Activated CD4-positive, alpha-beta T cell treated with anti-CD3 and anti-CD28 coated beads, Interleukin-2, amount 10 ng/mL, durations not matched to agents 7 days and 5 days (primary cell): ENCODE measurements at regions not wholly inside any gene's neighbourhood (a gene's known extent, or its start where the extent isn't known, plus 50 kb on each side); places are given as distances from the start of the nearest gene placed in this dataset.
"Not testable (repeated sequence)": the region's sequence is repeated elsewhere in the genome, so short reads cannot be mapped to it uniquely, and the experiment has no call there.

Experiments used
- CTCF ChIA-PET: fragments of 350-600 bp; sonication (Branson Sonifier 250); formaldehyde crosslinking; loops from one replicate; lab custom pipeline; 2021; ENCODE audit warnings: antibody characterized with exemption; lab: Charles Lee
- POLR2A ChIA-PET: fragments of 350-600 bp; sonication (Branson Sonifier 250); formaldehyde crosslinking; loops from one replicate; lab custom pipeline; 2021; ENCODE audit warnings: antibody characterized with exemption; lab: Charles Lee
- DNase-seq: peaks from one replicate; pipeline ENCODE4 v3.0.0-alpha.2; 2020
- H3K27ac Mint-ChIP-seq: one replicate; pipeline ENCODE4 v1.8.0; 2021; ENCODE audit warnings: mild to moderate bottlenecking, moderate library complexity, mixed read lengths
- H3K27me3 Mint-ChIP-seq: one replicate; pipeline ENCODE4 v1.8.0; 2021; ENCODE audit warnings: mixed read lengths
- H3K36me3 Mint-ChIP-seq: one replicate; pipeline ENCODE4 v1.8.0; 2021; ENCODE audit warnings: low read depth, mixed read lengths
- H3K4me1 Mint-ChIP-seq: one replicate; pipeline ENCODE4 v1.8.0; 2021; ENCODE audit warnings: mixed read lengths
- H3K4me3 Mint-ChIP-seq: one replicate; pipeline ENCODE4 v1.8.0; 2021; ENCODE audit warnings: mild to moderate bottlenecking, moderate library complexity, mixed read lengths
- H3K9me3 Mint-ChIP-seq: one replicate; pipeline ENCODE4 v1.8.0; 2021; ENCODE audit warnings: mixed read lengths

DNA sequence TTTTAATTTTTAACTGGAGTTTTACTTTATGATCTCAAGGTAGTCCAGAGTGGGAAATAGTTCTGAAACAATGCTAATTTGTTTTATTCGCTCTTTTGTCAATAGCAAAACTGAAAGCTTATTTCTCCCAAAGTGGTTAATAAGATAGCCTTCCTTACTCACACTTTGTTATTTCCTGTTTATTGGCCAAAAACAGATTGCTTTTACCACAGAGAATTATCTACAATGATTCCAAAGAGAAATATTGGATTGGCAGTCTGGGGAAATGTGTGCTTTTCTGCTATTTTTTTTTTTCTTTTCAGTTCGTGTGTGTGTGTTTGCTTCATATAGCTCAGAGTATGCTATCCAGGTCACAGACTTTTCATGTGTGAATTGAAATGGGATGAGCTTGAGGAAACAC is 756.7 kb upstream of the RGMB start:
- no peak for DNase-seq
- Mint-ChIP-seq H3K4me3 (no peak overlapping the region), H3K4me1 (no peaks in the 10 kb centered on the region), H3K27me3 (no peaks in the 10 kb centered on the region), H3K9me3 (no peaks in the 10 kb centered on the region), H3K36me3 (no peaks in the 10 kb centered on the region), H3K27ac (no peak overlapping the region)
- ChIA-PET CTCF (no interaction called here), POLR2A (no interaction called here)

DNA sequence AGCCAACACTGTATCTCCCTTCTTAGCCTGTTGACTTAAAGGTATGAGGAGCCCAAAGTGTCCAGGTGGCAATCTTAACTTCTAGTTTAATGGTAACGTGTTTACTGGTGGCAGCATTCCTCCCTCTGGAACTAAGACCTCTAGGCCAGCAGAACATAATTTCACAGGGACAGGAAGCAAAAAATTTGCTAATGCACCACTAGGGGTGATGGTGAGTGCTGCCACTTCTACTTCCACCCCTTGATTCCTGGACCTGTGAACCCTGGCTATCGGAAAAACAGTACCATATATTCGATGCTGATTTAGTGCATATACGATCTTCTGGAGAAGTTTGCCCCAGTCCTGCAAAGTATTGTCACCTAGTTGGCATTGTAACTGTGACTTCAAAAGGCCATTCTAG is 743.2 kb upstream of the RGMB start:
- H3K4me3 Mint-ChIP-seq, H3K27me3 Mint-ChIP-seq, H3K9me3 Mint-ChIP-seq, H3K27ac Mint-ChIP-seq, CTCF ChIA-PET, H3K36me3 Mint-ChIP-seq, DNase-seq, H3K4me1 Mint-ChIP-seq, POLR2A ChIA-PET: not testable (repeated sequence)

- H3K27me3 Mint-ChIP-seq, H3K27ac Mint-ChIP-seq, CTCF ChIA-PET, H3K4me3 Mint-ChIP-seq, POLR2A ChIA-PET, H3K9me3 Mint-ChIP-seq, DNase-seq, H3K36me3 Mint-ChIP-seq, H3K4me1 Mint-ChIP-seq: not testable (repeated sequence)
Observed at GRCh38 chr5:98031036-98031435, 742.4 kb upstream of the RGMB start.

GRCh38 chr5:98031496-98031895 is 742.0 kb upstream of the RGMB start:
- Mint-ChIP-seq H3K27me3 (no peaks in the 10 kb centered on the region), H3K9me3 (no peaks in the 10 kb centered on the region), H3K36me3 (no peaks in the 10 kb centered on the region), H3K4me1 (no peaks in the 10 kb centered on the region), H3K4me3 (no peak overlapping the region), H3K27ac (no peak overlapping the region)
- CTCF ChIA-PET: no interaction called here
- no peak for DNase-seq
- POLR2A ChIA-PET: no interaction called here

GRCh38 chr5:98031926-98032325 is 741.5 kb upstream of the RGMB start:
- Mint-ChIP-seq H3K27me3 (no peaks in the 10 kb centered on the region), H3K9me3 (no peaks in the 10 kb centered on the region), H3K4me3 (no peak overlapping the region), H3K36me3 (no peaks in the 10 kb centered on the region), H3K4me1 (no peaks in the 10 kb centered on the region), H3K27ac (no peak overlapping the region)
- ChIA-PET POLR2A (no interaction called here), CTCF (no interaction called here)
- no peak for DNase-seq

GRCh38 chr5:98041661-98042060 is 731.8 kb upstream of the RGMB start:
- H3K4me1 Mint-ChIP-seq: no peaks in the 10 kb centered on the region
- H3K9me3 Mint-ChIP-seq: no peaks in the 10 kb centered on the region
- ChIA-PET POLR2A (no interaction called here), CTCF (no interaction called here)
- H3K36me3 Mint-ChIP-seq: no peaks in the 10 kb centered on the region
- no peak overlapping the region for H3K27ac Mint-ChIP-seq
- no peak for DNase-seq
- H3K4me3 Mint-ChIP-seq: no peak overlapping the region
- no peaks in the 10 kb centered on the region for H3K27me3 Mint-ChIP-seq

DNA sequence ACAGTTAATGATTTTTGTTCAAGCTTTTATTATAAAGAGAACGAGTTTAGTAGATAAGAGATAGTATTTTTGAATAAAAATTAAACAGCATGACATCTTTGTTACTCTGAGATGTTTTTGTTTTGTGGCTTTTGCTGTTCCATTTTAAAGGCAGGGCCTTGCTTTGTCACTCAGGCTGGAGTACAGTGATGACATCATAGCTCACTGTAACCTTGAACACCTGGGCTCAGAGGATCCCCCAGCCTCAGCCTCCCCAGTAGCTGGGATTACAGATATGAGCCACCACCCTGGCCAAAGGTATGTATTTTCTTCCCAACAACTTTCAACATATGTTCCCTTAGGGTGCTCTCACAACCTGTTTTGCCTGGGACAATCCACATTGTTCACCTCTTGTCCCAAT is 730.9 kb upstream of the RGMB start:
- POLR2A ChIA-PET: no interaction called here

GRCh38 chr5:98042961-98043360 is 730.5 kb upstream of the RGMB start:
- DNase-seq: no peak
- CTCF ChIA-PET: no interaction called here
- no peaks in the 10 kb centered on the region for H3K36me3 Mint-ChIP-seq
- no peak overlapping the region for H3K27ac Mint-ChIP-seq
- H3K9me3 Mint-ChIP-seq: no peaks in the 10 kb centered on the region
- H3K4me3 Mint-ChIP-seq: no peak overlapping the region
- POLR2A ChIA-PET: no interaction called here
- H3K4me1 Mint-ChIP-seq: no peaks in the 10 kb centered on the region
- no peaks in the 10 kb centered on the region for H3K27me3 Mint-ChIP-seq

More for the DNA sequence above, 730.9 kb upstream of the RGMB start:
- no peak for DNase-seq
- Mint-ChIP-seq H3K36me3 (no peaks in the 10 kb centered on the region), H3K27ac (no peak overlapping the region), H3K4me1 (no peaks in the 10 kb centered on the region), H3K27me3 (no peaks in the 10 kb centered on the region), H3K4me3 (no peak overlapping the region), H3K9me3 (no peaks in the 10 kb centered on the region)
- CTCF ChIA-PET: no interaction called here

DNA sequence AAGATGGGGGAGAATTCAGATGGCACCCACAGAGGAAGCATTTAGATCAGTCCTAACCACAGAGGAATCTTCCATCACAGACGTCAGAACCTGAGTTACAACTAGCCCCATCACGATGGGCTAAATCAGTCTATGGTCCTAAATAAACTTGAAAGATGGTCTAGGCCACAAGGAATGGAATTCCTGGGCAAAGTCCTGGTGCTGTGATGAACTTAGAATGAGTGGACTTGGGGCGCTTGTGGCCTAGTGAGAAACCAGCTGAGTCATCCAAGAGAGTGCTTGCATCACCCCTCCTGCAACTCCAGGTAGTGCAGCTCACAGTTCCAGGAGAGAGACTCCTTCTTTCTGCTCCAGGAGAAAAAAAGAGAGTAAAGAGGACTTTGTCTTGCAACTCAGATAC is 722.9 kb upstream of the RGMB start:
- ChIA-PET POLR2A (no interaction called here), CTCF (no interaction called here)
- Mint-ChIP-seq H3K36me3 (no peaks in the 10 kb centered on the region), H3K27ac (no peak overlapping the region), H3K4me3 (no peak overlapping the region), H3K27me3 (no peaks in the 10 kb centered on the region), H3K9me3 (no peaks in the 10 kb centered on the region), H3K4me1 (no peaks in the 10 kb centered on the region)
- no peak for DNase-seq

GRCh38 chr5:98053170-98053569 is 720.3 kb upstream of the RGMB start:
- Mint-ChIP-seq H3K27me3 (no peaks in the 10 kb centered on the region), H3K9me3 (no peaks in the 10 kb centered on the region), H3K27ac (no peak overlapping the region), H3K36me3 (no peaks in the 10 kb centered on the region), H3K4me3 (no peak overlapping the region), H3K4me1 (no peaks in the 10 kb centered on the region)
- CTCF ChIA-PET: no interaction called here
- no peak for DNase-seq
- POLR2A ChIA-PET: no interaction called here

DNA sequence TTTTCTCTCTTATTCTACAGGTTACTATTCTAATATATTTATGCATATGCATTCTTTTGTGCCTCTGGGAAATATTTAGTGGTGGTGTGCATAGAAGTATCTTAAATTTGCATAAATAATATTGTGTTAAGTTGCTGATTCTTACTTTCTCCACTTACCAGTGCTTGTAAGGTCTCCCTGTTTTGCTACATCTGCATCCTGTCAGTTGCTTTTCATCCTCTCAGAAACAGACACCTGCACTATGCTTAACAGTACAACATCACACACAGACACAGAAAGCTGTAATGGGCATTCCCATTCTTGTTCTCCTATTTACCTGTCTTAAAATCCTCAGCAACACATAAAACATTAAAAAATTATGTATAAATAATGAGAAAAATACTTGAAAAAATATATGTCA is 713.3 kb upstream of the RGMB start:
- H3K27me3 Mint-ChIP-seq: no peaks in the 10 kb centered on the region
- H3K4me1 Mint-ChIP-seq: no peaks in the 10 kb centered on the region
- POLR2A ChIA-PET: no interaction called here
- no peaks in the 10 kb centered on the region for H3K9me3 Mint-ChIP-seq
- no peak overlapping the region for H3K27ac Mint-ChIP-seq
- H3K4me3 Mint-ChIP-seq: no peak overlapping the region
- CTCF ChIA-PET: no interaction called here
- no peak for DNase-seq
- no peaks in the 10 kb centered on the region for H3K36me3 Mint-ChIP-seq

DNA sequence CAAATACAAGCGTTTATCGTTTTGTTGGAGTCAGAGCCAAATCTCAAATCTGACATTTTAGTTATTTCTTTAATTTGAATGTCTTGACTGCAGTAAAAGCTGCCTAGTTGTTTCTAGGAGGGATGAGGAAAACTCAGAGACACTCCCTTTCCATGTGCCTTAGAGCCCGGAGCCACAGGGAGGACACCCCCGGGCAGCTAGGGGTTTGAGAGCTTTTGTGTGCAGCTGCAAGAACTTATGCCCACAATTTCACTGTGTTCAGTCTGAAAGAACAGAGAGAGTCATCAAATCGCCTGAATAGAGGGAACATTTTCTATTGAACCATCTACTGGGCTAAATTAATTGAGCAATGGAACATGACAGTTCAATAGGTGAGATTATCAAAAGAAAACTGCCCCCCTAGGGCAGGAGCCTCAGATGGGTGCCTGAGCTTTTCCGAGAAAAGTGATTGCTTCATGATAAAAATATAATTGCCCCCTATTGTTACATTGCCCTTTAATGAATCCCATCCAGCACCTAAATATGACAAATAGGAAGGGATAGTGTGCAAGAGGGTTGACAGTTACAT is 709.3 kb upstream of the RGMB start:
- Mint-ChIP-seq H3K27ac (no peak overlapping the region), H3K4me1 (no peaks in the 10 kb centered on the region), H3K36me3 (no peaks in the 10 kb centered on the region), H3K27me3 (peaks cover 7% of the 10 kb centered on the region), H3K9me3 (no peaks in the 10 kb centered on the region), H3K4me3 (no peak overlapping the region)
- CTCF ChIA-PET: no interaction called here
- POLR2A ChIA-PET: no interaction called here
- no peak for DNase-seq

GRCh38 chr5:98065261-98065909 is 708.1 kb upstream of the RGMB start:
- DNase-seq: no peak
- Mint-ChIP-seq H3K36me3 (no peaks in the 10 kb centered on the region), H3K4me1 (peaks cover 3% of the 10 kb centered on the region), H3K27me3 (peaks cover 7% of the 10 kb centered on the region), H3K9me3 (no peaks in the 10 kb centered on the region), H3K27ac (no peak overlapping the region), H3K4me3 (no peak overlapping the region)
- ChIA-PET POLR2A (no interaction called here), CTCF (no interaction called here)

GRCh38 chr5:98066910-98067309 is 706.6 kb upstream of the RGMB start:
- Mint-ChIP-seq H3K36me3 (no peaks in the 10 kb centered on the region), H3K27ac (no peak overlapping the region), H3K4me1 (peaks cover 3% of the 10 kb centered on the region), H3K9me3 (no peaks in the 10 kb centered on the region), H3K4me3 (no peak overlapping the region), H3K27me3 (peaks cover 7% of the 10 kb centered on the region)
- DNase-seq: no peak
- POLR2A ChIA-PET: no interaction called here
- CTCF ChIA-PET: no interaction called here
